ENCODE measurements at regions not wholly inside any gene's neighbourhood (a gene's known extent, or its start where the extent isn't known, plus 50 kb on each side); places are given as distances from the start of the nearest gene placed in this dataset.

- no peak for FAIRE-seq
These were observed 247.5 kb upstream of the LRIG1 start for GRCh38 chr3:66748175-66748876.

GRCh38 chr3:66751842-66752241 lies 246.3 kb upstream of the KBTBD8 start:
- FAIRE-seq (no peak), DNase-seq (ENCODE audit: insufficient read length, low spot score) (no peak)
- no peak for TF ChIP-seq POLR2A (IDR thresholded peaks at IDR 0.05; ENCODE audit: low read depth, low read length)

More at GRCh38 chr3:66748175-66748876, 247.5 kb upstream of the LRIG1 start:
- DNase-seq (ENCODE audit: insufficient read length, low spot score), result no peak
- no peak for TF ChIP-seq POLR2A (IDR thresholded peaks at IDR 0.05; ENCODE audit: low read depth, low read length)

GRCh38 chr3:66753670-66754069 lies 244.4 kb upstream of the KBTBD8 start:
- TF ChIP-seq POLR2A (IDR thresholded peaks at IDR 0.05; ENCODE audit: low read depth, low read length), result no peak
- FAIRE-seq, result no peak
- no peak for DNase-seq (ENCODE audit: insufficient read length, low spot score)

- DNase-seq (ENCODE audit: insufficient read length, low spot score), result no peak
- TF ChIP-seq POLR2A (IDR thresholded peaks at IDR 0.05; ENCODE audit: low read depth, low read length), result no peak
- no peak for FAIRE-seq
These were observed 243.5 kb upstream of the KBTBD8 start for GRCh38 chr3:66754613-66755012.

GRCh38 chr3:66755924-66756323 lies 242.2 kb upstream of the KBTBD8 start:
- FAIRE-seq, result no peak
- no peak for DNase-seq (ENCODE audit: insufficient read length, low spot score)
- TF ChIP-seq POLR2A (IDR thresholded peaks at IDR 0.05; ENCODE audit: low read depth, low read length), result no peak

GRCh38 chr3:66756468-66757036 lies 241.6 kb upstream of the KBTBD8 start:
- no peak for TF ChIP-seq POLR2A (IDR thresholded peaks at IDR 0.05; ENCODE audit: low read depth, low read length)
- DNase-seq (ENCODE audit: insufficient read length, low spot score) (no peak), FAIRE-seq (no peak)

GRCh38 chr3:66761093-66761780 lies 236.9 kb upstream of the KBTBD8 start:
- FAIRE-seq (no peak), DNase-seq (ENCODE audit: insufficient read length, low spot score) (no peak)
- TF ChIP-seq POLR2A (IDR thresholded peaks at IDR 0.05; ENCODE audit: low read depth, low read length), result no peak

GRCh38 chr3:66762916-66763693 lies 235.0 kb upstream of the KBTBD8 start:
- no peak for TF ChIP-seq POLR2A (IDR thresholded peaks at IDR 0.05; ENCODE audit: low read depth, low read length)
- DNase-seq (ENCODE audit: insufficient read length, low spot score) (no peak), FAIRE-seq (no peak)

GRCh38 chr3:66778107-66778506 lies 220.0 kb upstream of the KBTBD8 start:
- DNase-seq (ENCODE audit: insufficient read length, low spot score) (no peak), FAIRE-seq (no peak)
- no peak for TF ChIP-seq POLR2A (IDR thresholded peaks at IDR 0.05; ENCODE audit: low read depth, low read length)

GRCh38 chr3:66778777-66779176 lies 219.3 kb upstream of the KBTBD8 start:
- no peak for DNase-seq (ENCODE audit: insufficient read length, low spot score)
- no peak for FAIRE-seq
- no peak for TF ChIP-seq POLR2A (IDR thresholded peaks at IDR 0.05; ENCODE audit: low read depth, low read length)

- DNase-seq (ENCODE audit: insufficient read length, low spot score), result no peak
- TF ChIP-seq POLR2A (IDR thresholded peaks at IDR 0.05; ENCODE audit: low read depth, low read length), result no peak
- FAIRE-seq, result no peak
These were observed 212.8 kb upstream of the KBTBD8 start for GRCh38 chr3:66785191-66785909.

GRCh38 chr3:66789580-66790237 lies 208.4 kb upstream of the KBTBD8 start:
- TF ChIP-seq POLR2A (IDR thresholded peaks at IDR 0.05; ENCODE audit: low read depth, low read length), result no peak
- FAIRE-seq (no peak), DNase-seq (ENCODE audit: insufficient read length, low spot score) (no peak)

- TF ChIP-seq POLR2A (IDR thresholded peaks at IDR 0.05; ENCODE audit: low read depth, low read length), result no peak
- FAIRE-seq (no peak), DNase-seq (ENCODE audit: insufficient read length, low spot score) (no peak)
These were observed 206.0 kb upstream of the KBTBD8 start for GRCh38 chr3:66792086-66792485.

All from H54 (cell line).